ENCODE measurements at regions not wholly inside any gene's neighbourhood (a gene's known extent, or its start where the extent isn't known, plus 50 kb on each side); places are given as distances from the start of the nearest gene placed in this dataset.

DNA sequence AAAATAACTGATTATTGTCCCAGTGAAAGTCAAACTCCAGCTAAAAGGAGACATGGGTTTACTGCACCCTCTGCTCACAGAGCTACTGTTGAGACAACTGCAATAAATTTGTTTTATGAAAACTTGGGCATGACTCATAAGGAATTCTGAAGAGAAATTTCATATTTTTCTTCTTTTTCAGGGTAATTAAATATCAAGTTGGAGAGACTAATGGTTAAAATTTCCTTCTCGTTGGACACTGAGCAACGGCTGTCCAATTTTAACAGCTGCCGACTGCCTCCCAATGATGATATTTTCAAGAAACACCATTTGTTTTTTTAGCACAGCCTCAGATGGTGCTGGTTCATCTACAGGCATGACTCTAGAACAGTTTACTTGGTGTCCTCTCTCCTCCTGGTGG is 259.2 kb upstream of the RGMB start:
- TF ChIP-seq EZH2 (IDR thresholded peaks at IDR 0.05; ENCODE audit: borderline replicate concordance) (no peak), CTCF (IDR thresholded peaks at IDR 0.05; ENCODE audit: poor library complexity) (no peak), EZH2phosphoT487 (IDR thresholded peaks at IDR 0.05; ENCODE audit: low read depth, severe bottlenecking, unreplicated experiment) (no peak)
